RPMI8226 (cell line): ENCODE measurements at regions not wholly inside any gene's neighbourhood (a gene's known extent, or its start where the extent isn't known, plus 50 kb on each side); places are given as distances from the start of the nearest gene placed in this dataset.
A peak's percentile ranks its signal among the peaks of the same experiment; 100 is the strongest.

Experiments
- DNase-seq: peaks from one replicate; pipeline ENCODE4 v3.0.0-alpha.2; 2015

- no peak for DNase-seq
Measured at GRCh38 chr17:14797021-14797420, 468.1 kb downstream of the PMP22 start.

DNA sequence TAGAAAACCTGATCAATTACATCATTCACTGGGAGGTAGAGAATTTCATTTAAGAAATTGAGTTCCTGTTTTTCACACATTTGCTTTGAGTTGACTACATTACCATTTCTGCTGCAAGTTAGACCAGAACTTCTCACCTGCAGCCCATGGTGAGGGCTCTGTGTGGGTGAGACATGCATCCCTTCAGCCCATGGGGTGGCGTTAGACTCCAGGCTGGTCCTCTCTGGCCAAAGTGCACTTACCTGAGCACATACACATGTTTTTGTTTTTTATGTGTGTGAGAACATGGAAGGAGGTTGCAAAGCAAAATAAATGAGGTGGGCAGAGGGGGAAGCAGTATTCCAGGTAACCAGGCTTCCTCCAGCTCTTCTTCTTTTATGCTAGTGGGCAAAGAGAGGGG lies 470.2 kb downstream of the PMP22 start:
- DNase-seq = no peak

GRCh38 chr17:14793237-14793636 lies 471.9 kb downstream of the PMP22 start:
- no peak for DNase-seq

DNA sequence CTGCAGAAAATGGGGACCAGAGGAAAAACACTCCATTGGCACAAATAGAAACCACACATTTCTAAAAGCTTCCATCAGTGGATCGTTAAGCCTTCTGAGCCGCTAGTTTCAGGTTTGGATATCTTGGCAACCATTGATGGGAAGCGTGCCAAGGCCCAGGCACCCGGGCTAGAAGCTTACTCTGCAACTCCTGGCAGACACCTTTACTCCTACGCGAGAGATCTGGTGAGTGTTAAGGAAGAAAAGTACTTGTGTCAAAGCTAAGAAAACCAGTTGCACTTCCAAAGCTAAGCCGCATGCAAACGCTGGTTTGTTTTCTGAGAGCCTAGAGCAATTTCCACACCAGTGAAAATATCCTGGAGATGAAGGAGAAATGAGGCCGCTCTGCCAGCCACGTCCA lies 472.4 kb downstream of the PMP22 start:
- DNase-seq = peak; percentile 21

GRCh38 chr17:14791221-14791620 lies 473.9 kb downstream of the PMP22 start:
- no peak for DNase-seq

DNA sequence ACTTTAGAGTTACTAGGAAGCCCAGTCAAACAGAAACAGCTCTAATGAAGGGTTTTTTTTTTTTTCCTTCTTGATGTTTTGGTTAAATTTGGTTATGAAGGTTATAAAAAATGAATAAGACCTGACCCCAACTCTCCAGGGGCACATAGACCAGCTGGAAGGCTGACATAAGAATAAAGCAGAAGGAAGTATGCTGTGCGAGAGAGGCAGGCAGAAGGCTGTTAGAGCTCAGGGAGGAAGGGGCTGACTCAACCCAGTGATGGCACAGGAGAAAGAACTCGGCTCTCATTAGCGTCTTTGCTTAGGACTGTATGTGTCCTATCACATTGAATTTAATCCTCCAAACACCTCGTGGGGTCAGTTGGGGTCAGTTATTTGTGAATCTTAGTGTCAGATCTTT lies 474.6 kb downstream of the PMP22 start:
- no peak for DNase-seq

DNA sequence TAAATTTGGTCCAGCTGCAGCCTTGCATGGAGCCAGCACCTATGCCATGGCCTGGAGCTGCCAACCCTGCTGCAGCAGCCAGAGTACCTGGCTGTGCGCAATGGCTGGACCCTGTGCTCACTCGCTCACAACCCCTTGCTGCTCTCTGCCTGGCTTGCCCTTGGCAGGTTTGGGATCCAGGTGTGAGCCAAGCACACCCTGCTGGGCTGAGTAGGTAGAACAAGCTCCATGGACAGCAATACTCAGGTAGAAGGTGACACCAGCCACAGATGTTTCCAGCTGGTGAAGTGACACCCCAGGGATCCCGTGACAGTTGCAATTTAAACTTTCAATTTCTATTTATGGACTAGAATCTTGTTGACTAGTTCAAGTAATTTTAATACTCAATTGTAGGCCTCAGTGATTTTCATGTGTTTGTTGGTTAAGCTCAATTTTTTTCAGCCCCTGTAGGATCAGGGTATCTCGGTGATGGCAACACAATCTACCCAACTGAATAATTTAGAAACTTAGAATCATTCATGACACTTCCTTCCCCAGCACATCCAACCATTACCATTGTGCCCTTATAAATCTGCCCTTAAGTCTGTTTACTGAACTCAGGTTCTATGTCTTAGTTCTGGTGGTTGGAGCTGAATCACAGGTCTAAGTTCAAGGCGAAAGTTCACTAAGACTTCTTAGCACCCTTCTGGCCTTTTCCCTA lies 480.0 kb downstream of the PMP22 start:
- DNase-seq = no peak

GRCh38 chr17:14781123-14781522 lies 480.2 kb downstream of the HS3ST3B1 start:
- no peak for DNase-seq

GRCh38 chr17:14780097-14780651 lies 479.3 kb downstream of the HS3ST3B1 start:
- DNase-seq = no peak

- DNase-seq = no peak
Measured at GRCh38 chr17:14779241-14779640, 478.4 kb downstream of the HS3ST3B1 start.

GRCh38 chr17:14777291-14777690 lies 476.4 kb downstream of the HS3ST3B1 start:
- no peak for DNase-seq

DNA sequence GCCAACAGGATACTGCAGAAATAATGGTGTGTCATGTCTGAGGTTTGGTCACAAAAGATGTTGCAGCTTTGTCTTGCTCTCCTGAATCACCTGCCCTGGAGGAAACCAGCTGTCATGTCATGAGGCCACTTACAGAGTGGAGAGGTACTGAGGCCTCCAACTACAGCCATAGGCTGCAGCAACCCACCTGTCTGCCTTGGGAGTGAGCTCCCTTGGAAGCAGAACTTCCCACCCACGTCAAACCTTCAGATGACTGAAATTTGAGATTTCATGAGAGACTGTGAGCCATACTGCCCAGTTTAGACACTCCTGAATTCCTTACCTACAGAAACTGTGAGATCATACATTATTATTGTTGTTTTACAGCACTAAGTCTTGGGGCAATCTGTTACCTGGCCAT lies 475.9 kb downstream of the HS3ST3B1 start:
- no peak for DNase-seq

- DNase-seq = no peak
Measured at GRCh38 chr17:14775731-14776492, 475.0 kb downstream of the HS3ST3B1 start.

GRCh38 chr17:14774774-14775173 lies 473.9 kb downstream of the HS3ST3B1 start:
- no peak for DNase-seq

GRCh38 chr17:14772776-14773175 lies 471.9 kb downstream of the HS3ST3B1 start:
- DNase-seq = no peak

GRCh38 chr17:14771543-14771942 lies 470.7 kb downstream of the HS3ST3B1 start:
- no peak for DNase-seq

DNA sequence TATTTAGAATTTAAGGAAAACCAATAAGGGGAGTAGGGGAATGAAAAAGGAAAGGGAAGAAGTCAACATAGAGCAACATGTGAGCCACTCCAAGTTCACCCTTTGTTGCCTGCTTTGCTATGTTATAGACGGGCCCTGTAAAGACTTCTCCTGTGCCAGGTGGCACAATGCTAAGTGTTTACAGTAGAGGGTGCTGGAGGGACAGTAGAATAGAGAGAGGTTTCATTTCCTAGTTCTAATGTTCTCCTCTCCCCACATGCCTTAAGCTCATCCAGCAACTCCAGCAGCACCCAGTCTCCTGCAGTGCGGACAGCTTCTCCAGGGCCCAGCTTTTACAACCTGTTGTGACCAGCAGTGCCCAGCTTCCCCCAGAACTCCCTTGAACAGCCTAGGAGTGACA lies 468.0 kb downstream of the HS3ST3B1 start:
- peak; percentile 12 for DNase-seq

DNA sequence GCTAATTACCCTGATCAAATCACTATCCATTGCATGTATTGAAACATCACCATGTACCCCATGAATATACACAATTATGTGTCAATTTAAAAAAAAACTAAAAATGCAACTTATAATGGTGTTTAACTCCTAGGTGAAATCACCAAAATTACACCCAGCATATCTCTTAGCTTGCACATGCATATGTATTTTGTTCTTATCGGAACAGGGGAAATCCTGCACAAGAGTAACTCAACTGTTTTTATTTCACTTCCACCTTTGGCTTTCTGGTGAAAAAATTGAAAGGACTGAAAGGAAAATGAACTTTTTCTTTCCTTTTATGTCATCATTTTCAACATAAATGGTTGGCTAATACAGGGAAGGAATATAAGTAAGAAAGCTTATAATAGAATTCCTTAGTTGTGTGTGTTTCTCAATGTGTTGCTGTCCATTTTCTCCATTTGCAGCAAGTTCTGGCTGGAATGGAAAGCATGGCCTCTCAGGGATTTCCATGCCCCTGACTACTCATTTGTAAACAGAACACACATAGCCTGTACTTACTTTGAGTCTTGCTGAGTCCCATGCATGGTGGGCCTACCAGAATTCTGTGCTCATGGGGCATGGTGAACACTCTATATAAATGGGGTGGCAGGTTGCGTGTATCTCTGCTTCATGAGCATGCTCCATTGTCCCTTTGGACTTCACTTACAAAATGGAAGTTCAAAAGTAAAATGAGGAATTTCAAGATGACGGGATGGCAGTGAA lies 462.0 kb downstream of the HS3ST3B1 start:
- DNase-seq = no peak

DNA sequence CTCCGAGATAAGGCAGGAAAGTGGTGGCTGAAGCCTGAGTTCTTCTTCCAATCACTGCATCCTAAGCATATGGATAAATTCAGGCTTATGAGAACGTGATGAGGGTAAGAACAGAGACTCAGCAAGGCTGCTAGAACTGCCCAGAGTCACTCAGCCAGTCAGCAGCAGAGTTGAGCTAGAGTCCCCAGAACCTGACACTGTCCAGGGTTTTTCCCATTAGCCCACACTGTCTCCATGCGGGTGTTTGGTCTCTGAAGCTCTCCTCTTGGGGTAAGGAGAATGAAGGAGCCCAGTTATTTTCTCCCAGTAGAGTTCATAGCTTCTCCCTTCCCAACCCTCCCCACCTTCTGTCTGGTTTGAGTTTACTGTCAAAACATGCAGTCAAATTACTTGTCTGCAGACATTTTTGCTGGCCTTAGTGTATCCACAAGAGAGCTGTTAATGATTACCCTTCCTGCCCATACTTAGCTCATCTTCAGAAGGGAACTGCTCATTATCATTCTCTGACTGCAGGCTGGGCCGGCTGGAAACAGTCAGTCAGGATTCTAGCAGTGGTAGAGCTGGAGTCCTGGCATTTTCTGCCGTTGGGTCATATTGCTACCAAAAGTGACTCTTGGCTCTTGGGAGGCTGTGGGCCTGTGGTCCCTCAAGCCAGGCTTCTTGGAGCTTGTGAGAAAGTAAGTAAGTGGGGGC lies 460.0 kb downstream of the HS3ST3B1 start:
- no peak for DNase-seq

- no peak for DNase-seq
Measured at GRCh38 chr17:14760212-14760611, 459.3 kb downstream of the HS3ST3B1 start.

DNA sequence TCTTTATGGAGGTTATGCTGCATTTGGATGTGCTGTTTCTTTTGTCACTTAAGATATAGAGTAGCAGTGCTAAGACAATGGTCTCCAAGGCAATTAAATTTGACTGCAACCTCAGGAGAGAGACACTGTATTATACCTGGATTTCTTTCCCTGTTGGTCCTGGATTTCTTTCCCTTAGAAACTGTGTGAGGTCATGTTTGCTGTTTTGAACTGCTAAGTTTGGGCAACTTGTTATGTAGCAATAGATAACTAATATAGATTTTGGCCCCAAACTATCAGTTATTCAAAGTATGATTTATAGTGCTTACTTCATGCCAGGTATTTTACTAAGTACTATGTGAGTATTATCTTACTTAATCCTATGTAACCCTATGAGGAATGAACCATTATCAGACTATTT lies 458.4 kb downstream of the HS3ST3B1 start:
- no peak for DNase-seq

GRCh38 chr17:14756479-14756878 lies 455.6 kb downstream of the HS3ST3B1 start:
- DNase-seq = no peak

DNA sequence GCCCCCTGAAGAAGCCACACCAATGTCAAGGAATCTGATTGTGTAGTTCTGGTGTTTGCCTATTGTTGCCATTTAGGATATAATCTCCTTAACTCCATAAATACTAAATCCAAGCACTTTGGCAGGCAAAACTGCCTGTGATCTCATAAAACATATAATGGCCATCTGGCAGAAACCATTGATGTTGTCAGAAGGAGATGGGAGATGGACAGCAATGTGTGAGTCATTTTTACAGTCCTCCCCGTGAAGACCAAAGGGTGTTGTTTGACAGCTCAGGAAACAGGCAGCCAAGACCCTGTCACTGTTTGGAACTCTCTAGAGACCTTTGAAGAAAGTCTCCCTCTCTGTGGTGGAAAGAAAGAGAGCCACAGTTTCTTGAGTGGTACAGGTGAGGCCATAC lies 454.1 kb downstream of the HS3ST3B1 start:
- DNase-seq = no peak
